GM12878 (cell line): ENCODE measurements at regions not wholly inside any gene's neighbourhood (a gene's known extent, or its start where the extent isn't known, plus 50 kb on each side); places are given as distances from the start of the nearest gene placed in this dataset.

ENCODE experiments used
- CBX3 ChIP-seq: fragments of 200-600 bp; sonication (generic); IDR thresholded peaks from 2 replicates; pipeline ENCODE4 v1.6.1; 2016; ENCODE audit warnings: low read depth, borderline replicate concordance
- EZH2 ChIP-seq: IDR thresholded peaks from 2 replicates; pipeline ENCODE4 v1.6.1; 2012; ENCODE audit warnings: low read depth, mild to moderate bottlenecking, control low read depth, inconsistent platforms, low read length, borderline replicate concordance; ENCODE audit not compliant: control insufficient read depth
- RBBP5 ChIP-seq: fragments of 200-600 bp; sonication (generic); conservative IDR thresholded peaks from 2 replicates; pipeline ENCODE4 v1.6.1; 2016
- ZNF384 ChIP-seq: IDR thresholded peaks from 2 replicates; pipeline ENCODE4 v1.6.1; 2012; ENCODE audit warnings: low read depth, mild to moderate bottlenecking, low read length, improper control_type of control experiment, borderline replicate concordance
- TF ChIP-seq, protein P1 (sequence below): IDR thresholded peaks from 2 replicates; pipeline ENCODE4 v1.6.1; 2011; ENCODE audit warnings: borderline replicate concordance, low read depth, mild to moderate bottlenecking, moderate library complexity, low read length; ENCODE audit not compliant: insufficient read depth, poor library complexity, severe bottlenecking
- TF ChIP-seq, protein P2 (sequence below): IDR thresholded peaks from 2 replicates; pipeline ENCODE4 v1.6.1; 2012; ENCODE audit warnings: low read length, inconsistent platforms

DNA sequence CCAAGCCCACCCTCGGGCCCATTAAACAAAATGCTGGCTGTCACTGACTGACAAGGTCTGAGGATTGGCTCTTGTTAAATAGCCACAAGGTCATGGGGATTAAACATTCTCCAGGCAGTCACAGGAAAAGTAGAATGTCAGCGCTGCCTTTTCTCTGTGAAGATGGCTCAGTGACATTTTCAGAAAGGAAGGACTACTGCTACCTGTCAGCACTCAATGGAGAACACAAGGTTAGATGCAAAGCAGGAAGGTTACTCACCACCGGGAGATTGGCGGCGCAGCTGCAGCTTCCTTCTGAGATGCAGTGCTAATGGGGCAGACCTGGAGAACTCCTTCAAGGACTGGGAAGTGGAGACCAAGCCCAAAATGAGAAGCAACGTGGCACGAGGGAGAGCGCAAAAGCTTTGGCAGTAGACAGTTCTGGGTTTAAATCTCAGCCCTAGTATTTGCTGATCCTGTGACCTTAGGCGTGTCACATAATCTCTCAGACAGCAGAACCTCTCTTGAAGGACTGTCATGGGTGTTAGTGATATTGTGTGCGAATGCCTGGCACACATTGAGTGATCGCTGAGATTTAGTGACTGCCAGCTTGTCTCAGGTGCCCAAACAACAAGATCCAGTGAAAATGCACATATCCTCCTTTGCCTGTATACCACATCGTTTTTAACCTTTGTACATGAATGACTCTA is 213.1 kb upstream of the BOD1L1 start:
- TF ChIP-seq, protein P1, sequence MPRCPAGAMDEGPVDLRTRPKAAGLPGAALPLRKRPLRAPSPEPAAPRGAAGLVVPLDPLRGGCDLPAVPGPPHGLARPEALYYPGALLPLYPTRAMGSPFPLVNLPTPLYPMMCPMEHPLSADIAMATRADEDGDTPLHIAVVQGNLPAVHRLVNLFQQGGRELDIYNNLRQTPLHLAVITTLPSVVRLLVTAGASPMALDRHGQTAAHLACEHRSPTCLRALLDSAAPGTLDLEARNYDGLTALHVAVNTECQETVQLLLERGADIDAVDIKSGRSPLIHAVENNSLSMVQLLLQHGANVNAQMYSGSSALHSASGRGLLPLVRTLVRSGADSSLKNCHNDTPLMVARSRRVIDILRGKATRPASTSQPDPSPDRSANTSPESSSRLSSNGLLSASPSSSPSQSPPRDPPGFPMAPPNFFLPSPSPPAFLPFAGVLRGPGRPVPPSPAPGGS, result peak; percentile 50
- no peak for TF ChIP-seq CBX3
- TF ChIP-seq, protein P2, sequence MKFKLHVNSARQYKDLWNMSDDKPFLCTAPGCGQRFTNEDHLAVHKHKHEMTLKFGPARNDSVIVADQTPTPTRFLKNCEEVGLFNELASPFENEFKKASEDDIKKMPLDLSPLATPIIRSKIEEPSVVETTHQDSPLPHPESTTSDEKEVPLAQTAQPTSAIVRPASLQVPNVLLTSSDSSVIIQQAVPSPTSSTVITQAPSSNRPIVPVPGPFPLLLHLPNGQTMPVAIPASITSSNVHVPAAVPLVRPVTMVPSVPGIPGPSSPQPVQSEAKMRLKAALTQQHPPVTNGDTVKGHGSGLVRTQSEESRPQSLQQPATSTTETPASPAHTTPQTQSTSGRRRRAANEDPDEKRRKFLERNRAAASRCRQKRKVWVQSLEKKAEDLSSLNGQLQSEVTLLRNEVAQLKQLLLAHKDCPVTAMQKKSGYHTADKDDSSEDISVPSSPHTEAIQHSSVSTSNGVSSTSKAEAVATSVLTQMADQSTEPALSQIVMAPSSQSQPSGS, result no peak
- TF ChIP-seq ZNF384, result no peak
- TF ChIP-seq EZH2, result no peak
- TF ChIP-seq RBBP5, result no peak
